ENCODE measurements at regions not wholly inside any gene's neighbourhood (a gene's known extent, or its start where the extent isn't known, plus 50 kb on each side); places are given as distances from the start of the nearest gene placed in this dataset.

DNA sequence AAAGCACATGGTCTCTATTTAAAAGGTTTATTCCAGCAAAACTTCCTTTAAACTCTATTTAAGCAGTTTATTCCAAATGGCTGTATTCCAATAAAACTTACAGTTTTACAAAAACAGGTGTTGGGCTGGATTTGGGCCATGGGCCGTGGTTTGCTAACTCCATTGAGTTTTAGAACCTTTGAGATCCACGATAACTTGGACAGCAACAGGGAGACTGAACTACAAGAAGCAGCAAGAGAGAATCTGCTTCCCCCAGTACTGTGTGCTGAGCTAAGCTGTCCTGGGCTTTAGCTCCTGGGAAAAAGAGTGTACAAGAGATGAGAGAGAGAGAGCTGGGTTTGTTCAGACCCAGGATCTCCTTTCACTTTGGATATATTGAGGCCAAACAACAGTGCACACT is 204.0 kb upstream of the CELF2 start:
- TF ChIP-seq, protein P1, sequence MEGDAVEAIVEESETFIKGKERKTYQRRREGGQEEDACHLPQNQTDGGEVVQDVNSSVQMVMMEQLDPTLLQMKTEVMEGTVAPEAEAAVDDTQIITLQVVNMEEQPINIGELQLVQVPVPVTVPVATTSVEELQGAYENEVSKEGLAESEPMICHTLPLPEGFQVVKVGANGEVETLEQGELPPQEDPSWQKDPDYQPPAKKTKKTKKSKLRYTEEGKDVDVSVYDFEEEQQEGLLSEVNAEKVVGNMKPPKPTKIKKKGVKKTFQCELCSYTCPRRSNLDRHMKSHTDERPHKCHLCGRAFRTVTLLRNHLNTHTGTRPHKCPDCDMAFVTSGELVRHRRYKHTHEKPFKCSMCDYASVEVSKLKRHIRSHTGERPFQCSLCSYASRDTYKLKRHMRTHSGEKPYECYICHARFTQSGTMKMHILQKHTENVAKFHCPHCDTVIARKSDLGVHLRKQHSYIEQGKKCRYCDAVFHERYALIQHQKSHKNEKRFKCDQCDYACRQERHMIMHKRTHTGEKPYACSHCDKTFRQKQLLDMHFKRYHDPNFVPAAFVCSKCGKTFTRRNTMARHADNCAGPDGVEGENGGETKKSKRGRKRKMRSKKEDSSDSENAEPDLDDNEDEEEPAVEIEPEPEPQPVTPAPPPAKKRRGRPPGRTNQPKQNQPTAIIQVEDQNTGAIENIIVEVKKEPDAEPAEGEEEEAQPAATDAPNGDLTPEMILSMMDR (conservative IDR thresholded peaks at IDR 0.05 in 1 of 2, IDR thresholded peaks at IDR 0.05 in 1 of 2; ENCODE audit: extremely low read depth in 1 of 2, insufficient read depth in 1 of 2, low read depth in 1 of 2, low read length in 2 of 2): no peak
- no peak for TF ChIP-seq EZH2 (IDR thresholded peaks at IDR 0.05; ENCODE audit: borderline replicate concordance, low read length)

All from mammary epithelial cell (primary cell).